H1 (cell line): ENCODE measurements at regions not wholly inside any gene's neighbourhood (a gene's known extent, or its start where the extent isn't known, plus 50 kb on each side); places are given as distances from the start of the nearest gene placed in this dataset.

Experiments
- HDAC2 ChIP-seq, 2 experiments: fragments of 300-600 bp in 1 of 2; sonication (generic) in 1 of 2; IDR thresholded peaks; 2 replicates each; pipeline ENCODE4 v1.6.1; 2011 to 2012; ENCODE audit warnings: low read depth in 2 of 2, low read length in 2 of 2, mild to moderate bottlenecking in 2 of 2, moderate library complexity in 2 of 2, borderline replicate concordance in 1 of 2, inconsistent platforms in 1 of 2
- SIRT6 ChIP-seq: IDR thresholded peaks from one replicate; pipeline ENCODE4 v1.7.1; 2012; ENCODE audit warnings: low read length, inconsistent platforms
- TF ChIP-seq, protein P1 (sequence below): fragments of 300-600 bp; sonication (generic); IDR thresholded peaks from 2 replicates; pipeline ENCODE4 v1.7.1; 2012; ENCODE audit warnings: low read length, moderate library complexity, mild to moderate bottlenecking, inconsistent platforms; ENCODE audit not compliant: insufficient replicate concordance
- TF ChIP-seq, protein P2 (sequence below): IDR thresholded peaks from 2 replicates; pipeline ENCODE4 v1.6.1; 2012; ENCODE audit warnings: low read length, inconsistent platforms

DNA sequence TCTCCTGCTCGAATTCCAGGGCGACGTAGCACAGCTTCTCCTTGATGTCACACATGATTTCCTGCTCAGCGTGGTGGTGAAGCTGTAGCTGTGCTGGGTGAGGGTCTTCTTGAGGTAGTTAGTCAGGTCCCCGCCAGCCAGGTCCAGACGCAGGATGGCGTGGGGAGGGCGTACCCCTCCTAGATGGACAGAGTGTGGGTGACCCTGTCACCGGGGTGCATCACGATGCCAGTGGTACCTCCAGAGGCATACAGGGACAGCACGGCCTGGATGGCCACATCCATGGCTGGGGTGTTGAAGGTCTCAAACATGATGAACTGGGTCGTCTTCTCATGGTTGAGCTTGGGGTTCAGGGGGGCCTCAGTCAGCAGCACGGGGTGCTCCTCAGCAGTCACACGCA lies 110.2 kb upstream of the CNR1 start (continued):
- TF ChIP-seq, protein P1, sequence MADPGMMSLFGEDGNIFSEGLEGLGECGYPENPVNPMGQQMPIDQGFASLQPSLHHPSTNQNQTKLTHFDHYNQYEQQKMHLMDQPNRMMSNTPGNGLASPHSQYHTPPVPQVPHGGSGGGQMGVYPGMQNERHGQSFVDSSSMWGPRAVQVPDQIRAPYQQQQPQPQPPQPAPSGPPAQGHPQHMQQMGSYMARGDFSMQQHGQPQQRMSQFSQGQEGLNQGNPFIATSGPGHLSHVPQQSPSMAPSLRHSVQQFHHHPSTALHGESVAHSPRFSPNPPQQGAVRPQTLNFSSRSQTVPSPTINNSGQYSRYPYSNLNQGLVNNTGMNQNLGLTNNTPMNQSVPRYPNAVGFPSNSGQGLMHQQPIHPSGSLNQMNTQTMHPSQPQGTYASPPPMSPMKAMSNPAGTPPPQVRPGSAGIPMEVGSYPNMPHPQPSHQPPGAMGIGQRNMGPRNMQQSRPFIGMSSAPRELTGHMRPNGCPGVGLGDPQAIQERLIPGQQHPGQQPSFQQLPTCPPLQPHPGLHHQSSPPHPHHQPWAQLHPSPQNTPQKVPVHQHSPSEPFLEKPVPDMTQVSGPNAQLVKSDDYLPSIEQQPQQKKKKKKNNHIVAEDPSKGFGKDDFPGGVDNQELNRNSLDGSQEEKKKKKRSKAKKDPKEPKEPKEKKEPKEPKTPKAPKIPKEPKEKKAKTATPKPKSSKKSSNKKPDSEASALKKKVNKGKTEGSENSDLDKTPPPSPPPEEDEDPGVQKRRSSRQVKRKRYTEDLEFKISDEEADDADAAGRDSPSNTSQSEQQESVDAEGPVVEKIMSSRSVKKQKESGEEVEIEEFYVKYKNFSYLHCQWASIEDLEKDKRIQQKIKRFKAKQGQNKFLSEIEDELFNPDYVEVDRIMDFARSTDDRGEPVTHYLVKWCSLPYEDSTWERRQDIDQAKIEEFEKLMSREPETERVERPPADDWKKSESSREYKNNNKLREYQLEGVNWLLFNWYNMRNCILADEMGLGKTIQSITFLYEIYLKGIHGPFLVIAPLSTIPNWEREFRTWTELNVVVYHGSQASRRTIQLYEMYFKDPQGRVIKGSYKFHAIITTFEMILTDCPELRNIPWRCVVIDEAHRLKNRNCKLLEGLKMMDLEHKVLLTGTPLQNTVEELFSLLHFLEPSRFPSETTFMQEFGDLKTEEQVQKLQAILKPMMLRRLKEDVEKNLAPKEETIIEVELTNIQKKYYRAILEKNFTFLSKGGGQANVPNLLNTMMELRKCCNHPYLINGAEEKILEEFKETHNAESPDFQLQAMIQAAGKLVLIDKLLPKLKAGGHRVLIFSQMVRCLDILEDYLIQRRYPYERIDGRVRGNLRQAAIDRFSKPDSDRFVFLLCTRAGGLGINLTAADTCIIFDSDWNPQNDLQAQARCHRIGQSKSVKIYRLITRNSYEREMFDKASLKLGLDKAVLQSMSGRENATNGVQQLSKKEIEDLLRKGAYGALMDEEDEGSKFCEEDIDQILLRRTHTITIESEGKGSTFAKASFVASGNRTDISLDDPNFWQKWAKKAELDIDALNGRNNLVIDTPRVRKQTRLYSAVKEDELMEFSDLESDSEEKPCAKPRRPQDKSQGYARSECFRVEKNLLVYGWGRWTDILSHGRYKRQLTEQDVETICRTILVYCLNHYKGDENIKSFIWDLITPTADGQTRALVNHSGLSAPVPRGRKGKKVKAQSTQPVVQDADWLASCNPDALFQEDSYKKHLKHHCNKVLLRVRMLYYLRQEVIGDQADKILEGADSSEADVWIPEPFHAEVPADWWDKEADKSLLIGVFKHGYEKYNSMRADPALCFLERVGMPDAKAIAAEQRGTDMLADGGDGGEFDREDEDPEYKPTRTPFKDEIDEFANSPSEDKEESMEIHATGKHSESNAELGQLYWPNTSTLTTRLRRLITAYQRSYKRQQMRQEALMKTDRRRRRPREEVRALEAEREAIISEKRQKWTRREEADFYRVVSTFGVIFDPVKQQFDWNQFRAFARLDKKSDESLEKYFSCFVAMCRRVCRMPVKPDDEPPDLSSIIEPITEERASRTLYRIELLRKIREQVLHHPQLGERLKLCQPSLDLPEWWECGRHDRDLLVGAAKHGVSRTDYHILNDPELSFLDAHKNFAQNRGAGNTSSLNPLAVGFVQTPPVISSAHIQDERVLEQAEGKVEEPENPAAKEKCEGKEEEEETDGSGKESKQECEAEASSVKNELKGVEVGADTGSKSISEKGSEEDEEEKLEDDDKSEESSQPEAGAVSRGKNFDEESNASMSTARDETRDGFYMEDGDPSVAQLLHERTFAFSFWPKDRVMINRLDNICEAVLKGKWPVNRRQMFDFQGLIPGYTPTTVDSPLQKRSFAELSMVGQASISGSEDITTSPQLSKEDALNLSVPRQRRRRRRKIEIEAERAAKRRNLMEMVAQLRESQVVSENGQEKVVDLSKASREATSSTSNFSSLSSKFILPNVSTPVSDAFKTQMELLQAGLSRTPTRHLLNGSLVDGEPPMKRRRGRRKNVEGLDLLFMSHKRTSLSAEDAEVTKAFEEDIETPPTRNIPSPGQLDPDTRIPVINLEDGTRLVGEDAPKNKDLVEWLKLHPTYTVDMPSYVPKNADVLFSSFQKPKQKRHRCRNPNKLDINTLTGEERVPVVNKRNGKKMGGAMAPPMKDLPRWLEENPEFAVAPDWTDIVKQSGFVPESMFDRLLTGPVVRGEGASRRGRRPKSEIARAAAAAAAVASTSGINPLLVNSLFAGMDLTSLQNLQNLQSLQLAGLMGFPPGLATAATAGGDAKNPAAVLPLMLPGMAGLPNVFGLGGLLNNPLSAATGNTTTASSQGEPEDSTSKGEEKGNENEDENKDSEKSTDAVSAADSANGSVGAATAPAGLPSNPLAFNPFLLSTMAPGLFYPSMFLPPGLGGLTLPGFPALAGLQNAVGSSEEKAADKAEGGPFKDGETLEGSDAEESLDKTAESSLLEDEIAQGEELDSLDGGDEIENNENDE, result no peak
- TF ChIP-seq, protein P2, sequence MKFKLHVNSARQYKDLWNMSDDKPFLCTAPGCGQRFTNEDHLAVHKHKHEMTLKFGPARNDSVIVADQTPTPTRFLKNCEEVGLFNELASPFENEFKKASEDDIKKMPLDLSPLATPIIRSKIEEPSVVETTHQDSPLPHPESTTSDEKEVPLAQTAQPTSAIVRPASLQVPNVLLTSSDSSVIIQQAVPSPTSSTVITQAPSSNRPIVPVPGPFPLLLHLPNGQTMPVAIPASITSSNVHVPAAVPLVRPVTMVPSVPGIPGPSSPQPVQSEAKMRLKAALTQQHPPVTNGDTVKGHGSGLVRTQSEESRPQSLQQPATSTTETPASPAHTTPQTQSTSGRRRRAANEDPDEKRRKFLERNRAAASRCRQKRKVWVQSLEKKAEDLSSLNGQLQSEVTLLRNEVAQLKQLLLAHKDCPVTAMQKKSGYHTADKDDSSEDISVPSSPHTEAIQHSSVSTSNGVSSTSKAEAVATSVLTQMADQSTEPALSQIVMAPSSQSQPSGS, result no peak
- no peak for TF ChIP-seq SIRT6
- TF ChIP-seq HDAC2 (IDR thresholded peaks at IDR 0.05; ENCODE audit: borderline replicate concordance in 1 of 2, low read depth in 2 of 2, low read length in 2 of 2), result no peak
